ENCODE measurements at regions not wholly inside any gene's neighbourhood (a gene's known extent, or its start where the extent isn't known, plus 50 kb on each side); places are given as distances from the start of the nearest gene placed in this dataset.

GRCh38 chr2:180442860-180443644 lies 436.0 kb upstream of the CWC22 start:
- Histone ChIP-seq H3K36me3 (no peaks in the 10 kb centered on the region), H3K4me1 (no peaks in the 10 kb centered on the region), H3K4me3 (no peak overlapping the region), H3K9me3 (peaks cover 0 to 5% (median 0%) of the 10 kb centered on the region in 8 donors), H3K27ac (no peak overlapping the region), H3K27me3 (replicated peaks in 1 of 7) (no peaks in the 10 kb centered on the region)
- 80 to 98% (median 89%) methylated on average over 1 of the region's 1 CpG for WGBS, 5 donors
- intact Hi-C loops (cut with DNase I; ENCODE audit: low total_unique reads), result no loop called here
- TF ChIP-seq POLR2A (IDR thresholded peaks at IDR 0.05) (no peak), POLR2AphosphoS5 (IDR thresholded peaks at IDR 0.05) (no peak), CTCF (IDR thresholded peaks at IDR 0.05 in 8 of 11, conservative IDR thresholded peaks at IDR 0.05 in 3 of 11) (no peak)
- DNase-seq, result no peak

- Histone ChIP-seq H3K36me3 (no peaks in the 10 kb centered on the region), H3K4me3 (no peak overlapping the region), H3K9me3 (peaks cover 0 to 6% (median 0%) of the 10 kb centered on the region in 8 donors), H3K27ac (no peak overlapping the region), H3K4me1 (no peaks in the 10 kb centered on the region), H3K27me3 (replicated peaks in 1 of 7) (no peaks in the 10 kb centered on the region)
- intact Hi-C loops (cut with DNase I; ENCODE audit: low total_unique reads), result no loop called here
- WGBS, 5 donors, result 91 to 95% (median 94%) methylated on average over 3 of the region's 3 CpGs
- TF ChIP-seq CTCF (IDR thresholded peaks at IDR 0.05 in 8 of 11, conservative IDR thresholded peaks at IDR 0.05 in 3 of 11) (no peak), POLR2AphosphoS5 (IDR thresholded peaks at IDR 0.05) (no peak), POLR2A (IDR thresholded peaks at IDR 0.05) (no peak)
- DNase-seq, result no peak
Observed at GRCh38 chr2:180419212-180419611, 412.1 kb upstream of the CWC22 start.

GRCh38 chr2:180416627-180417026 lies 409.5 kb upstream of the CWC22 start:
- H3K36me3 ChIP-seq, result no peaks in the 10 kb centered on the region
- H3K27ac ChIP-seq, result no peak overlapping the region
- TF ChIP-seq POLR2AphosphoS5 (IDR thresholded peaks at IDR 0.05), result no peak
- no peak for TF ChIP-seq POLR2A (IDR thresholded peaks at IDR 0.05)
- TF ChIP-seq CTCF (IDR thresholded peaks at IDR 0.05 in 8 of 11, conservative IDR thresholded peaks at IDR 0.05 in 3 of 11), result no peak
- no peak for DNase-seq
- H3K4me1 ChIP-seq, result no peaks in the 10 kb centered on the region
- intact Hi-C loops (cut with DNase I; ENCODE audit: low total_unique reads), result no loop called here
- H3K4me3 ChIP-seq, result no peak overlapping the region
- H3K9me3 ChIP-seq, result peaks cover 0 to 6% (median 0%) of the 10 kb centered on the region in 8 donors
- H3K27me3 ChIP-seq (replicated peaks in 1 of 7), result no peaks in the 10 kb centered on the region
- 82 to 85% (median 82%) methylated on average over 6 of the region's 6 CpGs for WGBS, 5 donors

- intact Hi-C loops (cut with DNase I; ENCODE audit: low total_unique reads), result no loop called here
- TF ChIP-seq CTCF (IDR thresholded peaks at IDR 0.05 in 8 of 11, conservative IDR thresholded peaks at IDR 0.05 in 3 of 11) (no peak), POLR2A (IDR thresholded peaks at IDR 0.05) (no peak), POLR2AphosphoS5 (IDR thresholded peaks at IDR 0.05) (no peak)
- H3K27ac ChIP-seq, result no peak overlapping the region
- H3K4me3 ChIP-seq, result no peak overlapping the region
- 85 to 97% (median 88%) methylated on average over 2 of the region's 2 CpGs for WGBS, 5 donors
- no peaks in the 10 kb centered on the region for H3K4me1 ChIP-seq
- H3K9me3 ChIP-seq, result no peaks in the 10 kb centered on the region
- H3K36me3 ChIP-seq, result no peaks in the 10 kb centered on the region
- no peak for DNase-seq
- no peaks in the 10 kb centered on the region for H3K27me3 ChIP-seq (replicated peaks in 1 of 7)
Observed at GRCh38 chr2:180413336-180413735, 406.2 kb upstream of the CWC22 start.

Measured in spleen (tissue), 11 donors.